ENCODE measurements at regions not wholly inside any gene's neighbourhood (a gene's known extent, or its start where the extent isn't known, plus 50 kb on each side); places are given as distances from the start of the nearest gene placed in this dataset.

DNA sequence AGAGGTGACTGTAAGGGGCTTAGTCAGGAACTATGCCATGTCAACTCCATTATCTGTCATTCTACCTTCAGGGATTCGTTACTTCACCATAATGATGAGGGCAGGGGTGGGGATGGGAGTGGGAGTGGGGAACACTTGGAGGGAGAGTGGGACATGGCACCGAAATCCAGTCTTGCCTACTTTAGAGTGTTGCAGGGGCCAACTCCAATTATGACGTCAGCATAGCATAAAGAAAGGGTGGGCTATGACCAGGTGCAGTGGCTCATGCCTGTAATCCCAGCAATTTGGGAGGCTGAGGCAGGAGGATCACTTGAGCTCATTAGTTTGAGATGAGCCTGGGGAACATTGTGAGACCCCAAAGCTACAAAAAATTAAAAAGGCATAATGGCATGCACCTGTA, 512.2 kb downstream of the GATA3 start:
- Histone ChIP-seq H3F3A (ENCODE audit: insufficient read depth, low read length) (no peaks in the 10 kb centered on the region), H3K4me3 (ENCODE audit: low read depth, low read length, poor library complexity, severe bottlenecking) (no peak overlapping the region), H4K20me1 (ENCODE audit: insufficient read depth, low read length) (no peaks in the 10 kb centered on the region), H3K27ac (ENCODE audit: low read depth, low read length, poor library complexity, severe bottlenecking) (no peak overlapping the region), H3K4me2 (ENCODE audit: low read length) (no peak overlapping the region), H3K36me3 (ENCODE audit: insufficient read depth, low read length) (no peaks in the 10 kb centered on the region), H2AFZ (ENCODE audit: low read length) (no peak overlapping the region), H3K79me2 (ENCODE audit: insufficient read depth, low read length) (no peaks in the 10 kb centered on the region), H3K9me2 (ENCODE audit: low read depth, low read length) (no peaks in the 10 kb centered on the region), H3K9me3 (ENCODE audit: low read length) (no peaks in the 10 kb centered on the region), H3K4me1 (ENCODE audit: insufficient read depth, low read length, severe bottlenecking) (no peaks in the 10 kb centered on the region), H3K9ac (ENCODE audit: low read length) (no peak overlapping the region), H3K27me3 (ENCODE audit: insufficient read depth, low read length) (no peaks in the 10 kb centered on the region)
- no peak for TF ChIP-seq EZH2 (IDR thresholded peaks at IDR 0.05; ENCODE audit: borderline replicate concordance, low read length)
- TF ChIP-seq, protein P1, sequence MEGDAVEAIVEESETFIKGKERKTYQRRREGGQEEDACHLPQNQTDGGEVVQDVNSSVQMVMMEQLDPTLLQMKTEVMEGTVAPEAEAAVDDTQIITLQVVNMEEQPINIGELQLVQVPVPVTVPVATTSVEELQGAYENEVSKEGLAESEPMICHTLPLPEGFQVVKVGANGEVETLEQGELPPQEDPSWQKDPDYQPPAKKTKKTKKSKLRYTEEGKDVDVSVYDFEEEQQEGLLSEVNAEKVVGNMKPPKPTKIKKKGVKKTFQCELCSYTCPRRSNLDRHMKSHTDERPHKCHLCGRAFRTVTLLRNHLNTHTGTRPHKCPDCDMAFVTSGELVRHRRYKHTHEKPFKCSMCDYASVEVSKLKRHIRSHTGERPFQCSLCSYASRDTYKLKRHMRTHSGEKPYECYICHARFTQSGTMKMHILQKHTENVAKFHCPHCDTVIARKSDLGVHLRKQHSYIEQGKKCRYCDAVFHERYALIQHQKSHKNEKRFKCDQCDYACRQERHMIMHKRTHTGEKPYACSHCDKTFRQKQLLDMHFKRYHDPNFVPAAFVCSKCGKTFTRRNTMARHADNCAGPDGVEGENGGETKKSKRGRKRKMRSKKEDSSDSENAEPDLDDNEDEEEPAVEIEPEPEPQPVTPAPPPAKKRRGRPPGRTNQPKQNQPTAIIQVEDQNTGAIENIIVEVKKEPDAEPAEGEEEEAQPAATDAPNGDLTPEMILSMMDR (IDR thresholded peaks at IDR 0.05; ENCODE audit: low read length): no peak

DNA sequence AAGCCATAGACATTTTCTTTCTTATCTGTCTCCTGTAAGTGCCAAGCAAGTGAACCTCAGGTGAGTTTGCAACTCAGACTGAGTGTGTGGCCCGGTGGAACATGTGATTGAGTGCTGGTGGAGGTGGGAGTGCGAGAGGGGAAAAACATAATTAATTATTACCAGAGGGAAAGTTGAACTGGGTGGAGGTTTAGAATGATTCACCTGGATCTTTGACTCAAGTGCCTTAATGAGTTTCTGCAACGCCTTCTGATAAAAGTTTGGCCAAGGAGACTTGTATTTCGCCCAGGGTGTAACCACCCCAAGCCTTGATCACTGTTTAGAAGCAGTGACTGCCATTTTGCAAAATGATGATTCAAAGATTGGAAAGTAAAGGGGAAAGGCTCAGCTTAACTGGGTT, 513.9 kb downstream of the GATA3 start:
- Histone ChIP-seq H3K9ac (ENCODE audit: low read length) (no peak overlapping the region), H3K27me3 (ENCODE audit: insufficient read depth, low read length) (no peaks in the 10 kb centered on the region), H3K4me1 (ENCODE audit: insufficient read depth, low read length, severe bottlenecking) (no peaks in the 10 kb centered on the region), H3K79me2 (ENCODE audit: insufficient read depth, low read length) (no peaks in the 10 kb centered on the region), H3K27ac (ENCODE audit: low read depth, low read length, poor library complexity, severe bottlenecking) (no peak overlapping the region), H4K20me1 (ENCODE audit: insufficient read depth, low read length) (no peaks in the 10 kb centered on the region), H3K36me3 (ENCODE audit: insufficient read depth, low read length) (no peaks in the 10 kb centered on the region), H3K9me3 (ENCODE audit: low read length) (no peaks in the 10 kb centered on the region), H3K9me2 (ENCODE audit: low read depth, low read length) (no peaks in the 10 kb centered on the region), H3K4me2 (ENCODE audit: low read length) (no peak overlapping the region), H3F3A (ENCODE audit: insufficient read depth, low read length) (no peaks in the 10 kb centered on the region), H3K4me3 (ENCODE audit: low read depth, low read length, poor library complexity, severe bottlenecking) (no peak overlapping the region), H2AFZ (ENCODE audit: low read length) (no peak overlapping the region)
- TF ChIP-seq EZH2 (IDR thresholded peaks at IDR 0.05; ENCODE audit: borderline replicate concordance, low read length): no peak
- TF ChIP-seq, protein P1 (IDR thresholded peaks at IDR 0.05; ENCODE audit: low read length): no peak

DNA sequence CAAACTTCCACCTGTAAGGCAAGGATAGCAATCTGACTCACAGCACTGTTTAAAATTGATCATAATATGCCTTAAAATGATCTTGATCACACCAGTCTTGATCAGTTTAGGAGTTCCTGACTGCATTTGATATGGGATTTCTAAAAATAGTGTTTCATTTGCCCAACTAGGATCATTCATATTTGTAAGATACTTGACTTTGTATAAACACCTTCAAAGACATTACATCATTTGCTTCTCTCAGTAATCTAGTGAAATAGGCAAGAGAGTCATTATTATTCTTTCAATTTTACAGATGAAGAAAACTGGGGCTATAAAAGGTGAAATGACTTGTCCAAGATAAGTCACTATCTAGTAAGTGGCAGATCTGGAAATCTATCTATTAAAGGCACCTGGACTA, 521.1 kb downstream of the GATA3 start:
- Histone ChIP-seq H3K27ac (ENCODE audit: low read depth, low read length, poor library complexity, severe bottlenecking) (no peak overlapping the region), H3K79me2 (ENCODE audit: insufficient read depth, low read length) (no peaks in the 10 kb centered on the region), H3K4me1 (ENCODE audit: insufficient read depth, low read length, severe bottlenecking) (no peaks in the 10 kb centered on the region), H3K27me3 (ENCODE audit: insufficient read depth, low read length) (no peaks in the 10 kb centered on the region), H3K4me3 (ENCODE audit: low read depth, low read length, poor library complexity, severe bottlenecking) (no peak overlapping the region), H2AFZ (ENCODE audit: low read length) (no peak overlapping the region), H3K9me2 (ENCODE audit: low read depth, low read length) (no peaks in the 10 kb centered on the region), H3K9ac (ENCODE audit: low read length) (no peak overlapping the region), H3F3A (ENCODE audit: insufficient read depth, low read length) (no peaks in the 10 kb centered on the region), H3K9me3 (ENCODE audit: low read length) (no peaks in the 10 kb centered on the region), H4K20me1 (ENCODE audit: insufficient read depth, low read length) (no peaks in the 10 kb centered on the region), H3K36me3 (ENCODE audit: insufficient read depth, low read length) (no peaks in the 10 kb centered on the region), H3K4me2 (ENCODE audit: low read length) (no peak overlapping the region)
- no peak for TF ChIP-seq EZH2 (IDR thresholded peaks at IDR 0.05; ENCODE audit: borderline replicate concordance, low read length)
- TF ChIP-seq, protein P1 (IDR thresholded peaks at IDR 0.05; ENCODE audit: low read length): no peak
